GM19043 (cell line): ENCODE measurements at regions not wholly inside any gene's neighbourhood (a gene's known extent, or its start where the extent isn't known, plus 50 kb on each side); places are given as distances from the start of the nearest gene placed in this dataset.
"Not testable (repeated sequence)": the region's sequence is repeated elsewhere in the genome, so short reads cannot be mapped to it uniquely, and the experiment has no call there.

Source experiments
- ATAC-seq: cut with Tn5 transposase; IDR thresholded peaks from one replicate; pipeline ENCODE4 v1.9.1; 2021; ENCODE audit warnings: low read depth; ENCODE audit not compliant: unreplicated experiment

- ATAC-seq: no peak
These were observed 52.4 kb upstream of the ITGB1 start for GRCh38 chr10:33010132-33011037.

GRCh38 chr10:33009244-33010131 is 51.5 kb upstream of the ITGB1 start:
- no peak for ATAC-seq

GRCh38 chr10:33008499-33009243 is 50.6 kb upstream of the ITGB1 start:
- no peak for ATAC-seq

- ATAC-seq: not testable (repeated sequence)
These were observed 49.8 kb upstream of the ITGB1 start for GRCh38 chr10:33007731-33008381.
